ENCODE measurements at regions not wholly inside any gene's neighbourhood (a gene's known extent, or its start where the extent isn't known, plus 50 kb on each side); places are given as distances from the start of the nearest gene placed in this dataset.
"Not testable (repeated sequence)": the region's sequence is repeated elsewhere in the genome, so short reads cannot be mapped to it uniquely, and the experiment has no call there.

GRCh38 chr1:197985351-197985750 lies 68.2 kb downstream of the LHX9 start:
- intact Hi-C loops (cut with DNase I) = no loop called here
- DNase-seq (no peak), ATAC-seq (ENCODE audit: poor library complexity) (no peak)

GRCh38 chr1:197986817-197987216 lies 69.6 kb downstream of the LHX9 start:
- ATAC-seq (ENCODE audit: poor library complexity) (peak; percentile 91), DNase-seq (no peak)
- intact Hi-C loops (cut with DNase I) = no loop called here

GRCh38 chr1:197987294-197987693 lies 70.1 kb downstream of the LHX9 start:
- intact Hi-C loops (cut with DNase I) = no loop called here
- no peak for ATAC-seq (ENCODE audit: poor library complexity)
- no peak for DNase-seq

GRCh38 chr1:197988581-197988980 lies 71.4 kb downstream of the LHX9 start:
- ATAC-seq (ENCODE audit: poor library complexity); DNase-seq; intact Hi-C loops (cut with DNase I): not testable (repeated sequence)

GRCh38 chr1:197989058-197989457 lies 71.9 kb downstream of the LHX9 start:
- intact Hi-C loops (cut with DNase I) = no loop called here
- no peak for ATAC-seq (ENCODE audit: poor library complexity)
- DNase-seq = no peak

- ATAC-seq (ENCODE audit: poor library complexity) = no peak
- DNase-seq = no peak
- intact Hi-C loops (cut with DNase I) = no loop called here
Observed at GRCh38 chr1:197991594-197991993, 74.4 kb downstream of the LHX9 start.

- DNase-seq (no peak), ATAC-seq (ENCODE audit: poor library complexity) (no peak)
- intact Hi-C loops (cut with DNase I) = no loop called here
Observed at GRCh38 chr1:197994907-197995407, 77.8 kb downstream of the LHX9 start.

GRCh38 chr1:197995408-197996258 lies 78.5 kb downstream of the LHX9 start:
- DNase-seq = no peak
- no peak for ATAC-seq (ENCODE audit: poor library complexity)
- intact Hi-C loops (cut with DNase I) = no loop called here

GRCh38 chr1:197996259-197996512 lies 79.0 kb downstream of the LHX9 start:
- DNase-seq; intact Hi-C loops (cut with DNase I); ATAC-seq (ENCODE audit: poor library complexity): not testable (repeated sequence)

- ATAC-seq (ENCODE audit: poor library complexity) (no peak), DNase-seq (no peak)
- intact Hi-C loops (cut with DNase I) = no loop called here
Observed at GRCh38 chr1:197998110-197998509, 80.9 kb downstream of the LHX9 start.

- ATAC-seq (ENCODE audit: poor library complexity) (no peak), DNase-seq (no peak)
- intact Hi-C loops (cut with DNase I) = no loop called here
Observed at GRCh38 chr1:198001776-198002408, 84.7 kb downstream of the LHX9 start.

GRCh38 chr1:198003468-198003867 lies 86.3 kb downstream of the LHX9 start:
- DNase-seq = no peak
- intact Hi-C loops (cut with DNase I) = no loop called here
- ATAC-seq (ENCODE audit: poor library complexity) = no peak

GRCh38 chr1:198007011-198007410 lies 89.8 kb downstream of the LHX9 start:
- ATAC-seq (ENCODE audit: poor library complexity) = no peak
- no peak for DNase-seq
- intact Hi-C loops (cut with DNase I) = no loop called here

GRCh38 chr1:198007687-198008607 lies 90.8 kb downstream of the LHX9 start:
- DNase-seq (no peak), ATAC-seq (ENCODE audit: poor library complexity) (no peak)
- intact Hi-C loops (cut with DNase I) = no loop called here

- DNase-seq = no peak
- intact Hi-C loops (cut with DNase I) = no loop called here
- no peak for ATAC-seq (ENCODE audit: poor library complexity)
Observed at GRCh38 chr1:198014355-198014754, 97.2 kb downstream of the LHX9 start.

- no peak for ATAC-seq (ENCODE audit: poor library complexity)
- intact Hi-C loops (cut with DNase I) = no loop called here
- DNase-seq = no peak
Observed at GRCh38 chr1:198015309-198015708, 98.1 kb downstream of the LHX9 start.

- ATAC-seq (ENCODE audit: poor library complexity) (no peak), DNase-seq (no peak)
- intact Hi-C loops (cut with DNase I) = no loop called here
Observed at GRCh38 chr1:198018529-198018928, 101.4 kb downstream of the LHX9 start.

- ATAC-seq (ENCODE audit: poor library complexity) = no peak
- intact Hi-C loops (cut with DNase I) = no loop called here
Observed at GRCh38 chr1:198019126-198019525, 102.0 kb downstream of the LHX9 start.

GRCh38 chr1:198024336-198024735 lies 107.2 kb downstream of the LHX9 start:
- intact Hi-C loops (cut with DNase I) = no loop called here
- DNase-seq = no peak
- no peak for ATAC-seq (ENCODE audit: poor library complexity)

More at GRCh38 chr1:198019126-198019525, 102.0 kb downstream of the LHX9 start:
- DNase-seq = no peak
